PC-3 (cell line): ENCODE measurements at regions not wholly inside any gene's neighbourhood (a gene's known extent, or its start where the extent isn't known, plus 50 kb on each side); places are given as distances from the start of the nearest gene placed in this dataset.

Source experiments
- ATAC-seq: fragments of 200-7000 bp; cut with Tn5 transposase; 2 replicates; pipeline ENCODE4 v1.9.1; 2020; ENCODE audit warnings: mild to moderate bottlenecking, moderate library complexity
- BruUV-seq: library from RNA; stranded (reverse); fragments of 400-500 nt; replicated peaks from 2 replicates; lab custom pipeline; 2021; lab: Mats Ljungman, UMichigan
- CTCF ChIA-PET: fragments of 300-600 bp; sonication (Branson Sonifier 250); formaldehyde crosslinking; loops from one replicate; lab custom pipeline; 2022; ENCODE audit warnings: antibody characterized with exemption; lab: Charles Lee
- POLR2A ChIA-PET: fragments of 300-600 bp; sonication (Branson Sonifier 250); formaldehyde crosslinking; loops from one replicate; lab custom pipeline; 2022; ENCODE audit warnings: antibody characterized with exemption; ENCODE audit not compliant: unreplicated experiment; lab: Charles Lee
- DNase-seq: peaks from one replicate; pipeline ENCODE4 v3.0.0-alpha.2; 2015
- H2AFZ ChIP-seq: fragments of 300-600 bp; sonication (generic); 2 replicates; pipeline ENCODE4 v1.6.0; 2016; ENCODE audit warnings: antibody characterized with exemption, low read length
- H3F3A ChIP-seq: fragments of 300-600 bp; sonication (generic); one replicate; pipeline ENCODE4 v1.6.0; 2017; ENCODE audit warnings: antibody characterized with exemption, low read length, control low read depth, mild to moderate bottlenecking; ENCODE audit not compliant: unreplicated experiment
- H3K27ac ChIP-seq: fragments of 300-600 bp; sonication (generic); 2 replicates; pipeline ENCODE4 v1.5.1; 2016; ENCODE audit warnings: mild to moderate bottlenecking, low read length
- H3K27me3 ChIP-seq: fragments of 300-600 bp; sonication (generic); 2 replicates; pipeline ENCODE4 v1.6.1; 2016; ENCODE audit warnings: low read length, mixed read lengths
- H3K36me3 ChIP-seq: fragments of 300-600 bp; sonication (generic); 2 replicates; pipeline ENCODE4 v1.6.1; 2016; ENCODE audit warnings: low read depth, mixed run types, low read length, mixed read lengths
- H3K4me1 ChIP-seq: fragments of 300-600 bp; sonication (generic); 2 replicates; pipeline ENCODE4 v1.5.1; 2016; ENCODE audit warnings: low read length; ENCODE audit not compliant: insufficient read depth
- H3K4me2 ChIP-seq: fragments of 300-600 bp; sonication (generic); 2 replicates; pipeline ENCODE4 v1.6.0; 2016; ENCODE audit warnings: low read length
- H3K4me3 ChIP-seq: fragments of 300-600 bp; sonication (generic); 2 replicates; pipeline ENCODE4 v1.5.1; 2016; ENCODE audit warnings: mild to moderate bottlenecking, low read length, mixed read lengths
- H3K79me2 ChIP-seq: fragments of 300-600 bp; sonication (generic); 2 replicates; pipeline ENCODE4 v1.6.1; 2017; ENCODE audit warnings: low read length, mixed read lengths
- H3K9ac ChIP-seq: fragments of 300-600 bp; sonication (generic); 2 replicates; pipeline ENCODE4 v1.6.0; 2016; ENCODE audit warnings: mild to moderate bottlenecking, low read length
- H3K9me2 ChIP-seq: fragments of 300-600 bp; sonication (generic); replicated peaks from 2 replicates; pipeline ENCODE4 v1.6.1; 2016; ENCODE audit warnings: mixed run types, low read length, mixed read lengths
- H3K9me3 ChIP-seq: fragments of 300-600 bp; sonication (generic); 2 replicates; pipeline ENCODE4 v1.6.1; 2016; ENCODE audit warnings: low read length, mixed read lengths
- H4K20me1 ChIP-seq: fragments of 300-600 bp; sonication (generic); 2 replicates; pipeline ENCODE4 v1.6.1; 2016; ENCODE audit warnings: low read length, mixed read lengths
- CTCF ChIP-seq: fragments of 300-600 bp; sonication (generic); conservative IDR thresholded peaks from 2 replicates; pipeline ENCODE4 v1.5.1; 2017; ENCODE audit warnings: antibody characterized with exemption, low read depth, mild to moderate bottlenecking, low read length
- EZH2 ChIP-seq: fragments of 300-600 bp; sonication (generic); IDR thresholded peaks from one replicate; pipeline ENCODE4 v1.6.1; 2017; ENCODE audit warnings: antibody characterized with exemption, mild to moderate bottlenecking, low read length; ENCODE audit not compliant: unreplicated experiment
- EZH2phosphoT487 ChIP-seq: fragments of 300-600 bp; sonication (generic); IDR thresholded peaks from 2 replicates; pipeline ENCODE4 v1.6.1; 2018; ENCODE audit warnings: mild to moderate bottlenecking, antibody characterized with exemption, low read length, borderline replicate concordance
- intact Hi-C: fragments of 100-400 bp; cut with micrococcal nuclease; formaldehyde crosslinking; loops from 2 replicates; pipeline ENCODE4 v1.9.0; 2023

- no peak for DNase-seq
- CTCF ChIA-PET: no interaction called here
Observed at GRCh38 chr1:234985516-234986294, 142.9 kb downstream of the TOMM20 start.

GRCh38 chr1:234985007-234985370 is 143.6 kb downstream of the TOMM20 start:
- H3K4me3 ChIP-seq: no peak overlapping the region
- no peaks in the 10 kb centered on the region for H4K20me1 ChIP-seq
- H3K4me1 ChIP-seq: peaks cover 57% of the 10 kb centered on the region
- DNase-seq (no peak), ATAC-seq (no peak)
- CTCF ChIA-PET: no interaction called here
- H3K27ac ChIP-seq: peak overlapping the region; percentile 60
- H3K79me2 ChIP-seq: peaks cover under 1% of the 10 kb centered on the region; the same call in 1 of the 2 replicates
- POLR2A ChIA-PET: interaction anchor here (0.7 kb wide), 1 partner anchor 12 kb away, joined by 3 read pairs; no protein-coding TSS in a partner anchor
- no peaks in the 10 kb centered on the region for H3K36me3 ChIP-seq
- H3K27me3 ChIP-seq: no peaks in the 10 kb centered on the region
- no peak overlapping the region for H3K4me2 ChIP-seq
- H2AFZ ChIP-seq: no peak overlapping the region
- peaks cover 5% of the 10 kb centered on the region for H3F3A ChIP-seq
- H3K9me3 ChIP-seq: no peaks in the 10 kb centered on the region
- BruUV-seq: no TSS peak
- H3K9ac ChIP-seq: no peak overlapping the region
- H3K9me2 ChIP-seq: no peaks in the 10 kb centered on the region
- TF ChIP-seq EZH2 (no peak), CTCF (no peak), EZH2phosphoT487 (no peak)
- intact Hi-C loops: no loop called here

More at GRCh38 chr1:234985516-234986294, 142.9 kb downstream of the TOMM20 start:
- no peak overlapping the region for H3K27ac ChIP-seq
- no peaks in the 10 kb centered on the region for H3K79me2 ChIP-seq
- no TSS peak for BruUV-seq
- no peak overlapping the region for H3K9ac ChIP-seq
- no peak overlapping the region for H3K4me2 ChIP-seq
- POLR2A ChIA-PET: interaction anchor here (0.7 kb wide), 1 partner anchor 11 kb away, joined by 3 read pairs; no protein-coding TSS in a partner anchor
- peaks cover 5% of the 10 kb centered on the region for H3F3A ChIP-seq
- H3K36me3 ChIP-seq: no peaks in the 10 kb centered on the region
- H3K4me1 ChIP-seq: peaks cover 51% of the 10 kb centered on the region
- intact Hi-C loops: no loop called here
- H3K4me3 ChIP-seq: no peak overlapping the region
- no peak overlapping the region for H2AFZ ChIP-seq
- no peaks in the 10 kb centered on the region for H3K9me2 ChIP-seq
- H4K20me1 ChIP-seq: no peaks in the 10 kb centered on the region
- TF ChIP-seq EZH2phosphoT487 (no peak), EZH2 (no peak), CTCF (no peak)
- no peaks in the 10 kb centered on the region for H3K9me3 ChIP-seq
- H3K27me3 ChIP-seq: no peaks in the 10 kb centered on the region
- ATAC-seq: no peak
